ENCODE measurements at regions not wholly inside any gene's neighbourhood (a gene's known extent, or its start where the extent isn't known, plus 50 kb on each side); places are given as distances from the start of the nearest gene placed in this dataset.
"Not testable (repeated sequence)": the region's sequence is repeated elsewhere in the genome, so short reads cannot be mapped to it uniquely, and the experiment has no call there.

DNA sequence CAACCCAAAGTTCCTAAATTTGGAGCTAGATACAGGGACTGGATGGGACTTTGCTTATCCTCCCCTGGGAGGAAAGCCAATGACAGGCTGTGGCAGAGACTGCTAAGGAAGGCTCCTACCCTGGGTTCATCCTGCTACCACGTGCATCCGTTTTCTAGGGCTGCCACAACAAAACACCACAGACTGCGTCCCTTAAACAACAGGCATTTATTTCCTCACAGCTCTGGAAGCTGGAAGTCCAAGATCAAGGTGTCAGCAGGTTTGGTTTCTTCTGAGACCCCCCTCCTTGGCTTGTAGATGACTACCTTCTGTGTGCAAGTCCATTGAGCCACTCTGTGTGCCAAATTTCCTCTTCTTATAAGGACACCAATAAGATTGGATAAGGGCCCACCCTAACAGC, 263.9 kb downstream of the FAM43A start:
- DNase-seq (ENCODE audit: low spot score) = no peak
- Mint-ChIP-seq H3K4me1 (ENCODE audit: unreplicated experiment) (peaks cover 28% of the 10 kb centered on the region), H3K36me3 (ENCODE audit: low read depth, unreplicated experiment) (peaks cover 7% of the 10 kb centered on the region), H3K4me3 (ENCODE audit: unreplicated experiment) (no peak overlapping the region), H3K27ac (ENCODE audit: unreplicated experiment) (no peak overlapping the region), H3K27me3 (ENCODE audit: unreplicated experiment) (peaks cover 5% of the 10 kb centered on the region), H3K9me3 (ENCODE audit: unreplicated experiment) (peaks cover 3% of the 10 kb centered on the region)
- TF ChIP-seq, protein P1, sequence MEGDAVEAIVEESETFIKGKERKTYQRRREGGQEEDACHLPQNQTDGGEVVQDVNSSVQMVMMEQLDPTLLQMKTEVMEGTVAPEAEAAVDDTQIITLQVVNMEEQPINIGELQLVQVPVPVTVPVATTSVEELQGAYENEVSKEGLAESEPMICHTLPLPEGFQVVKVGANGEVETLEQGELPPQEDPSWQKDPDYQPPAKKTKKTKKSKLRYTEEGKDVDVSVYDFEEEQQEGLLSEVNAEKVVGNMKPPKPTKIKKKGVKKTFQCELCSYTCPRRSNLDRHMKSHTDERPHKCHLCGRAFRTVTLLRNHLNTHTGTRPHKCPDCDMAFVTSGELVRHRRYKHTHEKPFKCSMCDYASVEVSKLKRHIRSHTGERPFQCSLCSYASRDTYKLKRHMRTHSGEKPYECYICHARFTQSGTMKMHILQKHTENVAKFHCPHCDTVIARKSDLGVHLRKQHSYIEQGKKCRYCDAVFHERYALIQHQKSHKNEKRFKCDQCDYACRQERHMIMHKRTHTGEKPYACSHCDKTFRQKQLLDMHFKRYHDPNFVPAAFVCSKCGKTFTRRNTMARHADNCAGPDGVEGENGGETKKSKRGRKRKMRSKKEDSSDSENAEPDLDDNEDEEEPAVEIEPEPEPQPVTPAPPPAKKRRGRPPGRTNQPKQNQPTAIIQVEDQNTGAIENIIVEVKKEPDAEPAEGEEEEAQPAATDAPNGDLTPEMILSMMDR (IDR thresholded peaks at IDR 0.05; ENCODE audit: unreplicated experiment) = no peak

DNA sequence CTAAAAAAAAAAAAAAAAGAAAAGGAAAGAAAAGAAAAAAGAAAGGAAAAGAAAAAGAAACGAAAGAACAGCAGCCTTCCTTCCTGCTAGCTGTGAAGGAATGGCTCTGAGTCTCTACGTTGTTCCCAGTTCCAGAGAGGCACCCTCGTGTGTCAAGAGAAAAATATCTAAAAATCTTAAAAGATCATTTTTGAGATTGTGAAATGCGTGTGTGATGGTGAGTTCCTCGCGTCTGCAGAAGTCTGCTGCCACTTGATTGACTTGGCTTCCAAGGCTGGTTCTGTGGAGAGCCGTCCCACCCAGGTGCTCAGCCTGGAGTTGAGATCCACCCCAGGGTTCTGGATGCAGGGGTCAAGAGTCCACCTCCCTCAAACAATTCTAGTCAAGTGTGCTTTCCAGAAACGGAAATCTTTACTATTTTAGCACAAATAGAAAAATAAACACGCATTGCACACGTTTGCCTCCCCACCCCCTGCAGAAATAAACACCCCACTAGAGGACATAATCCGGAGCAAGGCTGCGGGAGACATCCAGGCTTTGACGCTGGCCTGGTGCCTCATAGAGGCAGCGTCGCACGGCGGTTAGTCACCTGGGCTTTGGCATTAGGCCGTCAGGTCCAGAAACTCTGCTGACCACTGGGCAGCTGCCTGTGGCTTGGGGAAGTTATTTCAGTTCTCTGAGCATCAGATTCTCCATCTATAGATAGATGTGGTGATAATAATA, 265.4 kb downstream of the FAM43A start:
- Mint-ChIP-seq H3K4me1 (ENCODE audit: unreplicated experiment) (peaks cover 26% of the 10 kb centered on the region), H3K27me3 (ENCODE audit: unreplicated experiment) (peaks cover 3% of the 10 kb centered on the region)
- TF ChIP-seq, protein P1 (IDR thresholded peaks at IDR 0.05; ENCODE audit: unreplicated experiment) = no peak

GRCh38 chr3:194951629-194951920, 265.9 kb downstream of the FAM43A start:
- H3K27ac Mint-ChIP-seq (ENCODE audit: unreplicated experiment); H3K36me3 Mint-ChIP-seq (ENCODE audit: low read depth, unreplicated experiment); H3K9me3 Mint-ChIP-seq (ENCODE audit: unreplicated experiment); H3K4me3 Mint-ChIP-seq (ENCODE audit: unreplicated experiment); DNase-seq (ENCODE audit: low spot score); H3K27me3 Mint-ChIP-seq (ENCODE audit: unreplicated experiment): not testable (repeated sequence)
- peaks cover 25% of the 10 kb centered on the region for H3K4me1 Mint-ChIP-seq (ENCODE audit: unreplicated experiment)

More for the DNA sequence above, 265.4 kb downstream of the FAM43A start:
- Mint-ChIP-seq H3K36me3 (ENCODE audit: low read depth, unreplicated experiment) (peaks cover 7% of the 10 kb centered on the region), H3K4me3 (ENCODE audit: unreplicated experiment) (no peak overlapping the region), H3K27ac (ENCODE audit: unreplicated experiment) (no peak overlapping the region), H3K9me3 (ENCODE audit: unreplicated experiment) (peaks cover 3% of the 10 kb centered on the region)
- no peak for DNase-seq (ENCODE audit: low spot score)

- H3K4me3 Mint-ChIP-seq (ENCODE audit: unreplicated experiment) = peak overlapping the region; percentile 17
- H3K4me1 Mint-ChIP-seq (ENCODE audit: unreplicated experiment) = peaks cover 25% of the 10 kb centered on the region
- H3K27me3 Mint-ChIP-seq (ENCODE audit: unreplicated experiment) = peaks cover 3% of the 10 kb centered on the region
- DNase-seq (ENCODE audit: low spot score) = no peak
- peaks cover 3% of the 10 kb centered on the region for H3K9me3 Mint-ChIP-seq (ENCODE audit: unreplicated experiment)
- TF ChIP-seq, protein P1 (IDR thresholded peaks at IDR 0.05; ENCODE audit: unreplicated experiment) = no peak
- H3K27ac Mint-ChIP-seq (ENCODE audit: unreplicated experiment) = no peak overlapping the region
- H3K36me3 Mint-ChIP-seq (ENCODE audit: low read depth, unreplicated experiment) = peaks cover 7% of the 10 kb centered on the region
Measured at GRCh38 chr3:194951931-194952582, 266.4 kb downstream of the FAM43A start.

GRCh38 chr3:194952841-194953241, 267.2 kb downstream of the FAM43A start:
- Mint-ChIP-seq H3K4me1 (ENCODE audit: unreplicated experiment) (peaks cover 25% of the 10 kb centered on the region), H3K4me3 (ENCODE audit: unreplicated experiment) (no peak overlapping the region), H3K27ac (ENCODE audit: unreplicated experiment) (no peak overlapping the region), H3K27me3 (ENCODE audit: unreplicated experiment) (peaks cover 3% of the 10 kb centered on the region), H3K36me3 (ENCODE audit: low read depth, unreplicated experiment) (peaks cover 7% of the 10 kb centered on the region), H3K9me3 (ENCODE audit: unreplicated experiment) (no peaks in the 10 kb centered on the region)
- TF ChIP-seq, protein P1 (IDR thresholded peaks at IDR 0.05; ENCODE audit: unreplicated experiment) = no peak
- peak; percentile 48 for DNase-seq (ENCODE audit: low spot score)

All from endothelial cell (in vitro differentiated cells).